Fibroblast of lung (primary cell): ENCODE measurements at regions not wholly inside any gene's neighbourhood (a gene's known extent, or its start where the extent isn't known, plus 50 kb on each side); places are given as distances from the start of the nearest gene placed in this dataset.

Source experiments
- DNase-seq, 2 donors: peaks; one replicate each; pipeline versions ENCODE4 v3.0.0 to v3.0.0-alpha.2; 2010; ENCODE audit warnings: low read depth in 2 of 2
- H2AFZ ChIP-seq: 2 replicates; pipeline ENCODE4 v1.5.1; 2012; ENCODE audit warnings: low read length, control low read depth, inconsistent platforms
- H3K27ac ChIP-seq: 2 replicates; pipeline ENCODE4 v1.5.1; 2011; ENCODE audit warnings: low read length, control low read depth; ENCODE audit not compliant: insufficient read depth
- H3K27me3 ChIP-seq: 2 replicates; pipeline ENCODE4 v1.5.1; 2011; ENCODE audit warnings: mild to moderate bottlenecking, low read length; ENCODE audit not compliant: control insufficient read depth, insufficient read depth
- H3K36me3 ChIP-seq: 2 replicates; pipeline ENCODE4 v1.5.1; 2011; ENCODE audit warnings: low read length; ENCODE audit not compliant: control insufficient read depth, insufficient read depth
- H3K4me1 ChIP-seq: 2 replicates; pipeline ENCODE4 v1.5.1; 2011; ENCODE audit warnings: low read length; ENCODE audit not compliant: control insufficient read depth, insufficient read depth; ENCODE audit errors: extremely low read depth
- H3K4me2 ChIP-seq: 2 replicates; pipeline ENCODE4 v1.5.1; 2011; ENCODE audit warnings: low read length, control low read depth; ENCODE audit not compliant: insufficient read depth; ENCODE audit errors: extremely low read depth
- H3K4me3 ChIP-seq, 4 experiments: fragments of 200-600 bp in 1 of 4; sonication (generic) in 1 of 4; replicated peaks in 1 of 4; 2 replicates each; pipeline ENCODE4 v1.5.1; 2011 to 2016; ENCODE audit warnings: low read length in 4 of 4, low read depth in 3 of 4, mild to moderate bottlenecking in 3 of 4, control low read depth in 2 of 4, inconsistent platforms in 1 of 4, mixed read lengths in 1 of 4; ENCODE audit not compliant: insufficient read depth in 1 of 4; ENCODE audit errors: control extremely low read depth in 1 of 4
- H3K79me2 ChIP-seq: 2 replicates; pipeline ENCODE4 v1.5.1; 2012; ENCODE audit warnings: mild to moderate bottlenecking, low read length, inconsistent platforms; ENCODE audit not compliant: control insufficient read depth, insufficient read depth
- H3K9ac ChIP-seq: 2 replicates; pipeline ENCODE4 v1.5.1; 2011; ENCODE audit warnings: mild to moderate bottlenecking, low read length, control low read depth; ENCODE audit not compliant: insufficient read depth
- H3K9me3 ChIP-seq: 2 replicates; pipeline ENCODE4 v1.5.1; 2012; ENCODE audit warnings: low read depth, low read length; ENCODE audit not compliant: control insufficient read depth, insufficient read depth
- H4K20me1 ChIP-seq: 2 replicates; pipeline ENCODE4 v1.5.1; 2011; ENCODE audit warnings: low read length; ENCODE audit not compliant: control insufficient read depth, insufficient read depth; ENCODE audit errors: extremely low read depth
- EZH2 ChIP-seq: IDR thresholded peaks from 2 replicates; pipeline ENCODE4 v1.5.1; 2012; ENCODE audit warnings: low read length, control low read depth, mild to moderate bottlenecking; ENCODE audit errors: missing control alignments
- TF ChIP-seq, protein P1 (sequence below), 2 donors: IDR thresholded peaks in 1 of 2; conservative IDR thresholded peaks in 1 of 2; 1 replicate in 1 of 2; 2 replicates in 1 of 2; pipeline ENCODE4 v1.5.1; 2011 to 2012; ENCODE audit warnings: low read length in 2 of 2, control low read depth in 1 of 2, inconsistent platforms in 1 of 2, low read depth in 1 of 2, mild to moderate bottlenecking in 1 of 2

DNA sequence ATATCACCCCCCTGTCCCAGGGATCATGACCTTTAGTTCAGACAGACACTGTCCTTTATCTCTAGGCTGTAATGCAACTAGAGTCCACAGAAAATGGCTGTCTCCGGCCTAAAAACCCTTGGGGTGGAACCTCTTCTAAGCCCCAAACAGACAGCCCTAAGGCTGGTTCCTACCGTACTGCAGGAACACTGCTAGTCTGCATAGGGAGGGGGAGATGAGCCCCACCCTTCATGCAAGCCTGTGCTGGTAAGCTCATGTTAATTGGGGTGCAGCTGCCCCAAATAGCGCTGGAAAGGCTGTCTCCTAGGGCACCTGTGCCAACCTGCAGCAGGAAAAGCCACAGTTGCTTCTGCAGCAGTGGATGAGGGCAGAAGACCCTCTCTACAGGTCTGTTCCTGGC, 252.1 kb upstream of the MDFIC2 start:
- no peak overlapping the region for H3K9ac ChIP-seq
- no peaks in the 10 kb centered on the region for H3K79me2 ChIP-seq
- no peak overlapping the region for H3K27ac ChIP-seq
- H3K9me3 ChIP-seq, result no peaks in the 10 kb centered on the region
- H3K4me2 ChIP-seq, result no peak overlapping the region
- H3K4me1 ChIP-seq, result no peaks in the 10 kb centered on the region
- TF ChIP-seq, protein P1, sequence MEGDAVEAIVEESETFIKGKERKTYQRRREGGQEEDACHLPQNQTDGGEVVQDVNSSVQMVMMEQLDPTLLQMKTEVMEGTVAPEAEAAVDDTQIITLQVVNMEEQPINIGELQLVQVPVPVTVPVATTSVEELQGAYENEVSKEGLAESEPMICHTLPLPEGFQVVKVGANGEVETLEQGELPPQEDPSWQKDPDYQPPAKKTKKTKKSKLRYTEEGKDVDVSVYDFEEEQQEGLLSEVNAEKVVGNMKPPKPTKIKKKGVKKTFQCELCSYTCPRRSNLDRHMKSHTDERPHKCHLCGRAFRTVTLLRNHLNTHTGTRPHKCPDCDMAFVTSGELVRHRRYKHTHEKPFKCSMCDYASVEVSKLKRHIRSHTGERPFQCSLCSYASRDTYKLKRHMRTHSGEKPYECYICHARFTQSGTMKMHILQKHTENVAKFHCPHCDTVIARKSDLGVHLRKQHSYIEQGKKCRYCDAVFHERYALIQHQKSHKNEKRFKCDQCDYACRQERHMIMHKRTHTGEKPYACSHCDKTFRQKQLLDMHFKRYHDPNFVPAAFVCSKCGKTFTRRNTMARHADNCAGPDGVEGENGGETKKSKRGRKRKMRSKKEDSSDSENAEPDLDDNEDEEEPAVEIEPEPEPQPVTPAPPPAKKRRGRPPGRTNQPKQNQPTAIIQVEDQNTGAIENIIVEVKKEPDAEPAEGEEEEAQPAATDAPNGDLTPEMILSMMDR (conservative IDR thresholded peaks at IDR 0.05 in 1 of 2, IDR thresholded peaks at IDR 0.05 in 1 of 2; ENCODE audit: low read depth in 1 of 2, low read length in 2 of 2), result no peak
- TF ChIP-seq EZH2, result no peak
- H2AFZ ChIP-seq, result no peak overlapping the region
- no peak for DNase-seq
- no peaks in the 10 kb centered on the region for H4K20me1 ChIP-seq
- H3K27me3 ChIP-seq, result peaks cover 11% of the 10 kb centered on the region
- no peak overlapping the region for H3K4me3 ChIP-seq
- no peaks in the 10 kb centered on the region for H3K36me3 ChIP-seq

DNA sequence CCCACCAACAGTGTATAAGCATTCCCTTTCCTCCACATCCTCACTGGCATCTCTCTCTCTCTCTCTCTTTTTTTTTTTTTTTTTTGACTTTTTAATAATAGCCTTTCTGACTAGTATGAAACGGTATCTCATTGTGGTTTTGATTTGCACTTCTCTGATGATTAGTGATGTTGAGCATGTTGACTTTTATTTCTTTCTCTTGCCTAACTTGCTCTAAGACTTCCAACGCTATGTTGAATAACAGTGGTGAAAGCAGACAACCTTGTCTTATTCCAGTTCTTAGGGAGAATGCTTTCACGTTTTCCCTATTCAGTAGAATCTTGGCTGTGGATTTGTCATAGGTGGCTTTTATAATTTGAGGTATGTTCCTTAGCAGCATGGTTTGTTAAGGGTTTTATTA, 249.4 kb upstream of the MDFIC2 start:
- H3K4me3 ChIP-seq, result no peak overlapping the region
- H3K4me2 ChIP-seq, result no peak overlapping the region
- no peak overlapping the region for H3K9ac ChIP-seq
- no peak overlapping the region for H2AFZ ChIP-seq
- no peaks in the 10 kb centered on the region for H3K4me1 ChIP-seq
- peak in 1 of 2 donors; percentile 74 for DNase-seq
- no peaks in the 10 kb centered on the region for H3K79me2 ChIP-seq
- H3K27me3 ChIP-seq, result peaks cover 8% of the 10 kb centered on the region
- TF ChIP-seq EZH2, result no peak
- TF ChIP-seq, protein P1 (conservative IDR thresholded peaks at IDR 0.05 in 1 of 2, IDR thresholded peaks at IDR 0.05 in 1 of 2; ENCODE audit: low read depth in 1 of 2, low read length in 2 of 2), result no peak
- no peak overlapping the region for H3K27ac ChIP-seq
- no peaks in the 10 kb centered on the region for H3K36me3 ChIP-seq
- H4K20me1 ChIP-seq, result no peaks in the 10 kb centered on the region
- no peaks in the 10 kb centered on the region for H3K9me3 ChIP-seq

DNA sequence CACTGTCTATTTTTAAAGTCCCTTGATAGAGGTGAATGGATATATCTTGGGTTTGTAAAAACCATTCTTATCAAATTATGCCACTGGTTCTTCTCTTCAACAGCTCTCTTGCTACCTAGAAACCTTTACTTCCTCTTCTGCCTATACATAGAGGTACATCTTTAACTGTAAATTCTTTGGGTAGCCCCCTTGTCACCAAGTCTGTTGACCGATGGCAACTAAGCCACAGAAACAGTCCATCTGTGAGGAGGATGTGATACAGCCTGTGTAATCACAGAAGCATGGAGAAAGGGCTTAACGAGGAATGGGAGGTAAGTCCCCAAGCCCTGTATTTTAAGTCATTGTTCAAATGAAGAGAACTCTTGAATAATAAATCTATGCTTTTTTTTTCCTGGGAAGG, 246.5 kb upstream of the MDFIC2 start:
- no peak for DNase-seq

More for the DNA sequence above, 246.5 kb upstream of the MDFIC2 start:
- H3K9ac ChIP-seq, result no peak overlapping the region
- no peaks in the 10 kb centered on the region for H3K4me1 ChIP-seq
- no peaks in the 10 kb centered on the region for H4K20me1 ChIP-seq
- no peak overlapping the region for H3K4me2 ChIP-seq
- no peaks in the 10 kb centered on the region for H3K27me3 ChIP-seq
- no peak for TF ChIP-seq EZH2
- TF ChIP-seq, protein P1 (conservative IDR thresholded peaks at IDR 0.05 in 1 of 2, IDR thresholded peaks at IDR 0.05 in 1 of 2; ENCODE audit: low read depth in 1 of 2, low read length in 2 of 2), result no peak
- no peak overlapping the region for H3K27ac ChIP-seq
- no peaks in the 10 kb centered on the region for H3K36me3 ChIP-seq
- no peaks in the 10 kb centered on the region for H3K79me2 ChIP-seq
- H3K4me3 ChIP-seq, result no peak overlapping the region
- H3K9me3 ChIP-seq, result no peaks in the 10 kb centered on the region
- no peak overlapping the region for H2AFZ ChIP-seq
